Renal pelvis (tissue), 1 donor: ENCODE measurements at regions not wholly inside any gene's neighbourhood (a gene's known extent, or its start where the extent isn't known, plus 50 kb on each side); places are given as distances from the start of the nearest gene placed in this dataset.
"Not testable (repeated sequence)": the region's sequence is repeated elsewhere in the genome, so short reads cannot be mapped to it uniquely, and the experiment has no call there.

Experiments used
- DNase-seq: peaks from one replicate; pipeline ENCODE4 v3.0.0-alpha.2; 2013

GRCh38 chr6:23499549-23499948 lies 626.5 kb upstream of the NRSN1 start:
- no peak for DNase-seq

- no peak for DNase-seq
Measured at GRCh38 chr6:23503173-23503572, 622.8 kb upstream of the NRSN1 start.

- no peak for DNase-seq
Measured at GRCh38 chr6:23505026-23505425, 621.0 kb upstream of the NRSN1 start.

- DNase-seq = no peak
Measured at GRCh38 chr6:23510778-23511510, 615.1 kb upstream of the NRSN1 start.

- DNase-seq = no peak
Measured at GRCh38 chr6:23511817-23512216, 614.2 kb upstream of the NRSN1 start.

- DNase-seq = no peak
Measured at GRCh38 chr6:23518294-23518693, 607.7 kb upstream of the NRSN1 start.

- no peak for DNase-seq
Measured at GRCh38 chr6:23522792-23523547, 603.0 kb upstream of the NRSN1 start.

GRCh38 chr6:23523771-23524170 lies 602.2 kb upstream of the NRSN1 start:
- DNase-seq = no peak

- peak; percentile 48 for DNase-seq
Measured at GRCh38 chr6:23524548-23524947, 601.5 kb upstream of the NRSN1 start.

GRCh38 chr6:23526526-23526925 lies 599.5 kb upstream of the NRSN1 start:
- no peak for DNase-seq

- no peak for DNase-seq
Measured at GRCh38 chr6:23529902-23530301, 596.1 kb upstream of the NRSN1 start.

- no peak for DNase-seq
Measured at GRCh38 chr6:23531666-23532065, 594.3 kb upstream of the NRSN1 start.

- no peak for DNase-seq
Measured at GRCh38 chr6:23532227-23532626, 593.8 kb upstream of the NRSN1 start.

GRCh38 chr6:23533311-23533710 lies 592.7 kb upstream of the NRSN1 start:
- DNase-seq = no peak

GRCh38 chr6:23533944-23534343 lies 592.1 kb upstream of the NRSN1 start:
- DNase-seq = no peak

GRCh38 chr6:23534351-23534750 lies 591.7 kb upstream of the NRSN1 start:
- no peak for DNase-seq

- no peak for DNase-seq
Measured at GRCh38 chr6:23535101-23535500, 590.9 kb upstream of the NRSN1 start.

- DNase-seq = no peak
Measured at GRCh38 chr6:23537828-23538227, 588.2 kb upstream of the NRSN1 start.

- DNase-seq = no peak
Measured at GRCh38 chr6:23547851-23548250, 578.2 kb upstream of the NRSN1 start.

GRCh38 chr6:23554953-23555352 lies 571.1 kb upstream of the NRSN1 start:
- not testable (repeated sequence) for DNase-seq

- DNase-seq = peak; percentile 30
Measured at GRCh38 chr6:23559587-23560343, 566.2 kb upstream of the NRSN1 start.

- DNase-seq = no peak
Measured at GRCh38 chr6:23561732-23562131, 564.3 kb upstream of the NRSN1 start.

- DNase-seq = no peak
Measured at GRCh38 chr6:23562554-23562953, 563.5 kb upstream of the NRSN1 start.
